T1000 (cell line): ENCODE measurements at regions not wholly inside any gene's neighbourhood (a gene's known extent, or its start where the extent isn't known, plus 50 kb on each side); places are given as distances from the start of the nearest gene placed in this dataset.

Experiments
- DNase-seq: peaks from one replicate; lab custom pipeline; 2025; ENCODE audit warnings: mixed read lengths; lab: John Stamatoyannopoulos, UW

GRCh38 chr3:106175276-106175675 lies 306.5 kb upstream of the CBLB start:
- DNase-seq = no peak

- DNase-seq = no peak
These were observed 307.9 kb upstream of the CBLB start for GRCh38 chr3:106176734-106177133.

GRCh38 chr3:106182950-106183511 lies 314.2 kb upstream of the CBLB start:
- DNase-seq = no peak

GRCh38 chr3:106183762-106184391 lies 315.1 kb upstream of the CBLB start:
- DNase-seq = no peak

- no peak for DNase-seq
These were observed 316.0 kb upstream of the CBLB start for GRCh38 chr3:106184540-106185457.

- DNase-seq = no peak
These were observed 317.1 kb upstream of the CBLB start for GRCh38 chr3:106185949-106186348.

GRCh38 chr3:106190296-106190695 lies 321.5 kb upstream of the CBLB start:
- no peak for DNase-seq

- DNase-seq = no peak
These were observed 322.4 kb upstream of the CBLB start for GRCh38 chr3:106191211-106191610.

GRCh38 chr3:106191913-106192312 lies 323.1 kb upstream of the CBLB start:
- DNase-seq = no peak

- no peak for DNase-seq
These were observed 325.1 kb upstream of the CBLB start for GRCh38 chr3:106193876-106194275.

GRCh38 chr3:106194726-106195125 lies 325.9 kb upstream of the CBLB start:
- DNase-seq = no peak

GRCh38 chr3:106197532-106198194 lies 328.9 kb upstream of the CBLB start:
- DNase-seq = no peak

- DNase-seq = no peak
These were observed 335.5 kb upstream of the CBLB start for GRCh38 chr3:106204160-106204868.

GRCh38 chr3:106206146-106206545 lies 337.3 kb upstream of the CBLB start:
- no peak for DNase-seq

- DNase-seq = no peak
These were observed 337.8 kb upstream of the CBLB start for GRCh38 chr3:106206613-106207012.

GRCh38 chr3:106208251-106208650 lies 339.4 kb upstream of the CBLB start:
- DNase-seq = no peak

- no peak for DNase-seq
These were observed 340.2 kb upstream of the CBLB start for GRCh38 chr3:106208967-106209366.

- no peak for DNase-seq
These were observed 340.7 kb upstream of the CBLB start for GRCh38 chr3:106209482-106209881.

GRCh38 chr3:106210923-106211322 lies 342.1 kb upstream of the CBLB start:
- no peak for DNase-seq

- DNase-seq = no peak
These were observed 343.9 kb upstream of the CBLB start for GRCh38 chr3:106212665-106213222.

- DNase-seq = no peak
These were observed 345.1 kb upstream of the CBLB start for GRCh38 chr3:106213954-106214353.

GRCh38 chr3:106214641-106215040 lies 345.8 kb upstream of the CBLB start:
- no peak for DNase-seq
